ENCODE measurements at regions not wholly inside any gene's neighbourhood (a gene's known extent, or its start where the extent isn't known, plus 50 kb on each side); places are given as distances from the start of the nearest gene placed in this dataset.
A peak's percentile ranks its signal among the peaks of the same experiment; 100 is the strongest.

DNA sequence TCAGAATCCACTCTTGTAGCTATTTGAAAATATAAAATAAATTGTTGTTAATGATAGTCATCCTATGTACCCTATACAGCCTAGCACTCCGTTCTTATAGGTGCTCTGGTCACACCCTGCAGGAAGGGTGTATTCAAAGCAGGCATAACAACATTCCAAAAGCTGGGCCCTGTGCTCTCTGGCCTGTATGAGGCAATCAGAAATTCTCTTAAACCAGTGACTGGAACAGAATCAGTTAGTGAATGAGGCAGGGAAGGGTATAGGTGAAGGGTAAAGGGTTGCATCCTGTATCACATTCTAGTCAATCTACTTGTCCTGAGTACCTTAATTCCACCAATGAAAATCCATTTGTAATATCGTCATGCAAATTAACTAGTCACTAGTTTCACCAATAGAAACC lies 154.5 kb upstream of the ZNF217 start:
- Mint-ChIP-seq H3K27me3 (no peaks in the 10 kb centered on the region), H3K4me3 (no peak overlapping the region), H3K36me3 (ENCODE audit: low read depth) (no peaks in the 10 kb centered on the region), H3K4me1 (ENCODE audit: low read depth) (peaks cover 48% of the 10 kb centered on the region), H3K27ac (peak overlapping the region; percentile 57), H3K9me3 (no peaks in the 10 kb centered on the region)
- no peak for DNase-seq

DNA sequence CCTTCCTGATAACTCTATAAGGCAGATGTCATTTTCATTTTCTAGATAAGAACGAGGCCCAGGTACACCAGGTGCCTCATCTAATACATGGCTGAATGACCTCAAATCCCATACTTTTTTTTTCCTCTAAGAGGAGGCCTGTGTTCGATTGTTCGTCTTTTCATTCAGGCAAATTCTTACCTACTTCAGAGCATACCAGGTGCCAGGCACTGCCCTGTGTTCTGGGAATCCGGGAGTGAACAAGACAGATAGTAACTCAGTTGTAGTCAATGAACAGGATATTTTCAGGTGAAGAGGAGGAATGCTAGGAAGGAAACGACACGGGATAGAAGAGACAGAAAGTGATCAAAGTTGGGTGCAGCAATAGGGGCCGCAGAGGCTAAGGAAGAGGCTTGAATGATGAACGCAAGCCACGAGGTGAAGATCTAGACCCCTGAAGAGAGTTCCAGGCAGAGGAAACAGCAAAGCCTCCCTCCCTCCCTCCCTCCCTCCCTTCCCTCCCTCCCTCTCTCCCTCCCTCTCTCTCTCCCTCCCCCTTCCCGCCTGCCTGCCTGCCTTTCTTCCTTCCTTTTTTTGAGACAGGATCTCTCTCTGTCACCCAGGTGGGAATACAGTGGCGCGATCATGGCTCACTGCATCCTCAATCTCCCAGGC lies 150.1 kb upstream of the ZNF217 start:
- no peak for DNase-seq
- no peak overlapping the region for H3K4me3 Mint-ChIP-seq
- H3K9me3 Mint-ChIP-seq = no peaks in the 10 kb centered on the region
- peaks cover 35% of the 10 kb centered on the region for H3K4me1 Mint-ChIP-seq (ENCODE audit: low read depth)
- H3K27me3 Mint-ChIP-seq = no peaks in the 10 kb centered on the region
- H3K36me3 Mint-ChIP-seq (ENCODE audit: low read depth) = no peaks in the 10 kb centered on the region
- no peak overlapping the region for H3K27ac Mint-ChIP-seq

GRCh38 chr20:53742685-53743081 lies 149.0 kb upstream of the ZNF217 start:
- DNase-seq = no peak
- H3K4me1 Mint-ChIP-seq (ENCODE audit: low read depth) = peaks cover 37% of the 10 kb centered on the region
- no peaks in the 10 kb centered on the region for H3K9me3 Mint-ChIP-seq
- no peaks in the 10 kb centered on the region for H3K36me3 Mint-ChIP-seq (ENCODE audit: low read depth)
- H3K4me3 Mint-ChIP-seq = no peak overlapping the region
- no peaks in the 10 kb centered on the region for H3K27me3 Mint-ChIP-seq
- no peak overlapping the region for H3K27ac Mint-ChIP-seq

- H3K4me3 Mint-ChIP-seq = no peak overlapping the region
- H3K27me3 Mint-ChIP-seq = no peaks in the 10 kb centered on the region
- no peaks in the 10 kb centered on the region for H3K36me3 Mint-ChIP-seq (ENCODE audit: low read depth)
- no peak overlapping the region for H3K27ac Mint-ChIP-seq
- no peak for DNase-seq
- peaks cover 47% of the 10 kb centered on the region for H3K4me1 Mint-ChIP-seq (ENCODE audit: low read depth)
- no peaks in the 10 kb centered on the region for H3K9me3 Mint-ChIP-seq
Measured at GRCh38 chr20:53741726-53742028, 148.0 kb upstream of the ZNF217 start.

DNA sequence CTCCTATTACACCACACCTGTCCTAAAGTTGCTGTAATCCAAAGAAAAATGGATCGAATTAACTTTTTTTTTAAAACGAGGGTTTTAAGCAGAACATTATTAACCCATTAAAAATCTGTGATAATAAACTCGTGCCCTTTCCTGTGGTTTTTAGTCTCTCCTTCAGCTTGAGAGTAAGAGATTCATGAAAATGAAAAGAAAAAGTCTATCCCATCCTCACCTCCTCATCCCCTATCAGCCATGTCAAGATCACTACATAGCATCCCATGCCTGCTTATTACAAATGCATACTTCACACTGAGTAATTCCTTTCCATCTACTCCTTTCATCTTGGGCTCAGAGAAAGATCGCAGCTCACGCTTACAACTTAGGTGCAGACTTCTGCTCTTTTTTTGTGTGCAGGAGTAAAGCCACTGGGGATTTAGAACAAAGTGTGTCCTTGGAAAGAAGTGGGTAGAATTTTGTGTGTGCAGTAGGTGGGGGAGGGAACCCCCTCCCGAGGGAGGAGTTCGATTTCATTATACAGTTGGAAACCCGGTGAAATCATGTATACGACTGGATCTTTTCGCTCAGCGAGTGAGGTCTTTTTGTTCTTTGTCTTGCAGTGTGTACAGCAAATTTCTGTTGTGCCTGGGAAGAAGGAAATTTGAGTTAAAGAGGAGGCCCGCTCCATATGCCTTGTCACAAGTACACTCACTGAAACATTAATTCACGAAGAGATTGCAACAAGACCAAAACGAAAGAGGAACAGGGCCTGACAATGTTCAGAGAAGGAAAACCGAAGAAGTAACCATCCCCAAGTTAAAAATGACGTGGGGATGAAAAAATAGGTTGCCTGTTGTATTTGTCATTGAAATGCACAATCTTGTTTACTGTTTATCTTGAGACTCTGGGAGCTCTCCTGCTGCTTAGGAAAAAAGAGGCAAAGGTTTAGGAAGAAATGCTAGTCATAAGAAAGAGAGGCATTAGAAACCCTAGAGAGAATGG lies 146.5 kb upstream of the ZNF217 start:
- DNase-seq = peak; percentile 37
- Mint-ChIP-seq H3K4me3 (peak overlapping the region; percentile 77), H3K4me1 (ENCODE audit: low read depth) (peaks cover 58% of the 10 kb centered on the region), H3K36me3 (ENCODE audit: low read depth) (no peaks in the 10 kb centered on the region), H3K27me3 (no peaks in the 10 kb centered on the region), H3K27ac (peak overlapping the region; percentile 87), H3K9me3 (no peaks in the 10 kb centered on the region)

DNA sequence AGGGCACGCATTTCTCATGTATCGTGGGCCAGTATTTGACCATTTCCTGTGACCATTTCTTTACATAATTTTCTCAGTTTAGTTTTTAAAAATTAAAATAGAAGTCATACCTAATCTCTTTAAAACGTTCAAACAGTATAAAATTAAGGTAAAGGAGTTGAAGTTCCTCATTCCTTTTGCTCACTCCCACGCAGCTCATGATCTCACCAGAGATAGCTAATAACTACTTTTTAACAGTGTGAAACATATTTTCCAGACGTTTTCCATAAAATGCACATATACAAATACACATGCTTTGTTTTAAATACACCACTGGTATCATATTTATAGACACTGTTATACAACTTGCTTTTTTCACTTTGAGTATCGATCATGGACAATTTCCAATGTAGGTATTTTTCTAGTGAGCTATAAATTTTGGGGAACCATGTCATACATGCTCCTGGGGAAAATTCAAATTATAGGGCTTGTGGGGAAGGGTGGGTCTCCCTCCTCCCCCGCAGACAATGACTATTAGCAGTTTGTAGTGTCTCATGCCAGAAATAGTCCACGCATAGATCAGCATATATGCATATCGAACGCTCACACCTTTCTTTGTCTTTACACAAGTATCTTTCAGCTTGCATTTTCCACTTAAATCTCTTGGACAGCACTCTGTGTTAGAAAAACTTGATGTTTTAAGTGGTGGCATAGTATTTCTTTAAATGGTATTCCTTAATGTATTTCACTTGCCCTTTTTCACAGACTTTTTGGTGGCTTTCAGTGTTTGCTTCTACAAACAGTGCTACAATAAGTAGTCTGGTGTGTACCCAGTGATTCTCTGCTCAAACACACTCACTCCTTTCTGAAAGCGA lies 145.5 kb upstream of the ZNF217 start:
- Mint-ChIP-seq H3K4me1 (ENCODE audit: low read depth) (peaks cover 58% of the 10 kb centered on the region), H3K27ac (peak overlapping the region; percentile 87), H3K9me3 (no peaks in the 10 kb centered on the region), H3K4me3 (peak overlapping the region; percentile 77), H3K27me3 (no peaks in the 10 kb centered on the region), H3K36me3 (ENCODE audit: low read depth) (no peaks in the 10 kb centered on the region)
- DNase-seq = no peak

DNA sequence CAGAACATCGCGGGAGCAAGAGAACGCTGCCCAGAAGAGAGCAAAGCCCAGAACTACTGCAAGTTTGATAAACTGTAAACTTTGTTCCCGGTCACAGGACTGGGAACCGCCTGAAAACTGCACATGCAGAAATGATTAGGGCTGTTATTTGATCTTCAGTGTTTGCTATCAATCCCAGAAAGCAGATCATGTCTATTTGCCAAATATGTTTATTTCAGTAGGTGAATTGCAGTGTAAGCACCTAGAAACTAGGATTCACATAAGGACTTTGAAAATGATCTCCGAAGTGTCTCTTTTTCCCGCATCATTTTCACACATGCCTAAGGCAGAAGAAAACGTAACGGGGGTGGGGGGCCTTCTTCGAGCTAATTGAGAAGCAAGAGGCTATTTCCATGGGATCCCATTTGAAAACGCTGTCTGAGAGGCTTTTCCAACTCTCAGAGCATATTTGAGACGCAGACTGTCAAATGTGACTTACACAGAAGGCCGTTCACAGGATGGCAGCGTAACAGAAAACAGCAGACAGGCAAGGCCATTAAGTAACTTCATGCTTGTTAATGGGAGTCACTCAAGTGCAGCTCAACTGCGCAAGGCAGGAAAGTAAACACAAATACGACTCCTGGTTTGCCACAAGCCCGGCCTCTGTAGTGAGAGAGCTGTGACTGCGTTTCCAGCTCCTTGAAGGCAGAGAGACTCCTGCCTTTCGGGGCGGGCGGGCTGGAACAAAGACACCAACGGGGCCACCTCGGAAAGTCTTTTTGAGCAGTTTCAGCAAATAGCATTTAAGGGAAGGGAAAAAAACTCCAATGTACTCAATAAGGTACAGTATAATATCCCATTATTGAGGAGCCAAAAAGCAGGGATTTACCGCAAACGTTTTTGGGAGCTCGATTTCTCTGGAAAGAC lies 144.7 kb upstream of the ZNF217 start:
- Mint-ChIP-seq H3K27me3 (no peaks in the 10 kb centered on the region), H3K36me3 (ENCODE audit: low read depth) (no peaks in the 10 kb centered on the region), H3K4me3 (no peak overlapping the region), H3K4me1 (ENCODE audit: low read depth) (peaks cover 58% of the 10 kb centered on the region), H3K27ac (no peak overlapping the region), H3K9me3 (no peaks in the 10 kb centered on the region)
- no peak for DNase-seq

DNA sequence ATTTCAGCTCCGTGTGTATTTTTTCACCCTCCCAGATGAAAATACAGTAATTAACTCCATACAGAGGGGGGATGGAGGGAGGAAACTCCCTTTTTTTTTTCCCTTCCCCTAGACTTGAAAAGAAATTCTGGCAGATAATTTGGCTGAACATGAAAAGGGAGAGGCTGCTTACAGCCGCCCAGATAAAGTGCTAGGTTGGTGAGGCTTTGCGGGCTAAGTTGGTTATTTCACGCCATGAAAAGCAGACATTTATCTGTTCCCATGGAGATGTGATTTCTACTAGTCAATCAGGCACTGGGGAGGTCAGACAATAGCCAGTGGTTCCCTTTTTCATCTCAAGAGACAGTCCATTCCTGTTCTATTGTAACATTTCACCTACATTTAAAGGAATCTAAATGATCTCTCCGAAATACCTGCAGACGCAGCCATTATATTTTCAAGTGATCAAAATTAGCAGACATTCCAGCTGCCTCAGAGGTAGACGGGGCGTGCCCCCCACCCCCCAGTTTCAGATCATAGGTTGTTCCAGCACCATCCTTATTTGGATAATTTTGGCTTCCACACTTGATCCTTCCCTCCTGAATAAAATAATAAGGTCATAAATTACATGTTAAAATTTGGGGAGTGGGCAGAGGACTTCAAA lies 143.9 kb upstream of the ZNF217 start:
- Mint-ChIP-seq H3K4me3 (no peak overlapping the region), H3K36me3 (ENCODE audit: low read depth) (no peaks in the 10 kb centered on the region), H3K4me1 (ENCODE audit: low read depth) (peaks cover 58% of the 10 kb centered on the region), H3K27ac (peak overlapping the region; percentile 85), H3K27me3 (no peaks in the 10 kb centered on the region), H3K9me3 (no peaks in the 10 kb centered on the region)
- DNase-seq = no peak

GRCh38 chr20:53736757-53737395 lies 143.2 kb upstream of the ZNF217 start:
- Mint-ChIP-seq H3K36me3 (ENCODE audit: low read depth) (no peaks in the 10 kb centered on the region), H3K27me3 (no peaks in the 10 kb centered on the region)
- DNase-seq = no peak

DNA sequence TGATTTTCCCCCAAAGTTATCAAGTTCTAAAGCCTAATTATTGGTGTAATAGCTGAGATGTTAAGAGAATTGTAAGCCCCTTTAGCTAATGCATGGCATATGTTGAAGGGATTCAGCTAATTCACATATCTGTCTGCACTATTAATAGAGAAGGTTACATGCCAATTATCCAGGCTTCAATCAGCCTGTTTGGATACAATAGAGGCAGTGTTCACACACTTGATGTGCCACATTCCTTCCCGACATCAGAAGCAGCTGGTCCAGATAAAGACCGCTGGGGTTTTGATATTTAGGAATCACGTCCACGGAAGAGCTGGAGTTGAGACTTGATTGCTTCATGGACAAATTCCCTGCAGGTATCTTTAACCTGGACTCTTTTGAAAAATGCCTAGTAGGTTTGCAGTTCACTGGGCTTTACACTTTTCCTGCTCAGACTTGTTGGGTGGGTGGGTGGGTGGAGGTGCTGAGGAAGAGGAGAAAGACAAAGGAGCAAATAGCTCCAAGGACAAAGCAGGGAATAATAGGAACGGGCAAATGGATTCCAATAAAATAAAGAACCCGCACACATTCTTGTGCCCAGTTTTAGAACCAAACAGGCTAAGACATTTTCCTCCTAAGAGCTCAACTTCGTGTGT lies 142.6 kb upstream of the ZNF217 start:
- no peaks in the 10 kb centered on the region for H3K27me3 Mint-ChIP-seq
- DNase-seq = no peak
- peaks cover 54% of the 10 kb centered on the region for H3K4me1 Mint-ChIP-seq (ENCODE audit: low read depth)
- peak overlapping the region; percentile 8 for H3K4me3 Mint-ChIP-seq
- H3K9me3 Mint-ChIP-seq = no peaks in the 10 kb centered on the region
- H3K36me3 Mint-ChIP-seq (ENCODE audit: low read depth) = no peaks in the 10 kb centered on the region
- H3K27ac Mint-ChIP-seq = peak overlapping the region; percentile 85

More at GRCh38 chr20:53736757-53737395, 143.2 kb upstream of the ZNF217 start:
- Mint-ChIP-seq H3K4me1 (ENCODE audit: low read depth) (peaks cover 58% of the 10 kb centered on the region), H3K4me3 (peak overlapping the region; percentile 8), H3K27ac (peak overlapping the region; percentile 85), H3K9me3 (no peaks in the 10 kb centered on the region)

GRCh38 chr20:53735536-53736050 lies 142.0 kb upstream of the ZNF217 start:
- DNase-seq = no peak
- no peak overlapping the region for H3K4me3 Mint-ChIP-seq
- H3K9me3 Mint-ChIP-seq = no peaks in the 10 kb centered on the region
- no peaks in the 10 kb centered on the region for H3K36me3 Mint-ChIP-seq (ENCODE audit: low read depth)
- no peak overlapping the region for H3K27ac Mint-ChIP-seq
- no peaks in the 10 kb centered on the region for H3K27me3 Mint-ChIP-seq
- peaks cover 47% of the 10 kb centered on the region for H3K4me1 Mint-ChIP-seq (ENCODE audit: low read depth)

DNA sequence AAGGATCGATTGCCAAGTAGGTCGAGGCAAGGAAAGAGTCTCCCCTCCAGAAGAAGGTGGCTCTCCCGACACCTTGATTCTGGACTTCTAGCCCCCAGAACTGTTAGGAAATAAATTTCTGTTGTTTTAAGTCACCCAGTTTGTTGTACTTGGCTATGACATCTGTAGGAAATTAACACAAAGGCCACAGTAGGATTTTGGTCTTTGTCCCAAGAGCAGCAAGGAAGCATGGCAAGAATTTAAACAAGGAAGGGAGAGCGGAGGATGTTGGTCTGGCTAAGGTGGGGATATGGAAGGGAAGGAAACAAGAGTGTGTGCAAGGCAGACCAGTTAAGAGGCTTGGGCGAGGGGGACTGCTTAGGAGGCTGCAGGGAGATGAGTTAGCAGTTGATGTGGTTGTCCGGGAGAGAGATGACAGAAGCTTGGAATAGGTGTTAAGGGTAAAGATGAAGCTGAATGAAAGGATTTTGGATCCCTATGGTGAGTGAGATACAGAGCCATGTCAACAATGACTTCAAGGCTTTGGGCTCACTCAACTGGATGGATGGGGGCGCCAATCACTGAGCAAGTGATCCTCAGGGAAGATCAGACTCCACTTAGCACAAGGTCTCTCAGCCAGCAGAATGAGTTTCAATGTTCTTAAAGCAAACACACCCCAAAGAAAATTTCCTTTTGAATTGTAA lies 140.5 kb upstream of the ZNF217 start:
- Mint-ChIP-seq H3K36me3 (ENCODE audit: low read depth) (no peaks in the 10 kb centered on the region), H3K27ac (no peak overlapping the region), H3K9me3 (no peaks in the 10 kb centered on the region), H3K4me1 (ENCODE audit: low read depth) (peaks cover 42% of the 10 kb centered on the region), H3K27me3 (no peaks in the 10 kb centered on the region), H3K4me3 (no peak overlapping the region)
- DNase-seq = no peak

All from activated T-cell treated with anti-CD3 and anti-CD28 coated beads, Interleukin-2, amount 50 U/mL, for 24 hours (primary cell).